DND-41 (cell line): ENCODE measurements at regions not wholly inside any gene's neighbourhood (a gene's known extent, or its start where the extent isn't known, plus 50 kb on each side); places are given as distances from the start of the nearest gene placed in this dataset.
A peak's percentile ranks its signal among the peaks of the same experiment; 100 is the strongest.

Experiments
- ATAC-seq: fragments of 200-7000 bp; cut with Tn5 transposase; 3 replicates; pipeline ENCODE4 v1.9.1; 2021; ENCODE audit warnings: low read depth; ENCODE audit not compliant: insufficient read depth
- DNase-seq: peaks from one replicate; pipeline ENCODE4 v3.0.0-alpha.2; 2020
- H2AFZ ChIP-seq: 2 replicates; pipeline ENCODE4 v1.6.0; 2012; ENCODE audit warnings: low read depth, low read length
- H3K27ac ChIP-seq: 2 replicates; pipeline ENCODE4 v1.5.1; 2012; ENCODE audit warnings: low read length, inconsistent platforms
- H3K27me3 ChIP-seq: fragments of 200-600 bp; sonication (generic); 2 replicates; pipeline ENCODE4 v1.6.0; 2012; ENCODE audit warnings: low read length, mild to moderate bottlenecking, inconsistent platforms; ENCODE audit not compliant: insufficient read depth, poor library complexity
- H3K36me3 ChIP-seq: 2 replicates; pipeline ENCODE4 v1.5.1; 2012; ENCODE audit warnings: low read length, inconsistent platforms; ENCODE audit not compliant: insufficient read depth
- H3K4me1 ChIP-seq: 2 replicates; pipeline ENCODE4 v1.5.1; 2012; ENCODE audit warnings: mild to moderate bottlenecking, low read length; ENCODE audit not compliant: insufficient read depth
- H3K4me2 ChIP-seq: 2 replicates; pipeline ENCODE4 v1.6.0; 2012; ENCODE audit warnings: mild to moderate bottlenecking, moderate library complexity, low read length, inconsistent platforms; ENCODE audit not compliant: insufficient read depth
- H3K4me3 ChIP-seq, 2 experiments: fragments of 200-600 bp in 1 of 2; shearing (Covaris generic) in 1 of 2; 2 replicates each; pipeline ENCODE4 v1.5.1; 2012 to 2016; ENCODE audit warnings: inconsistent platforms in 2 of 2, low read length in 2 of 2, mild to moderate bottlenecking in 2 of 2, low read depth in 1 of 2, moderate library complexity in 1 of 2
- H3K79me2 ChIP-seq: 2 replicates; pipeline ENCODE4 v1.6.0; 2012; ENCODE audit warnings: low read length, inconsistent platforms; ENCODE audit not compliant: insufficient read depth
- H3K9ac ChIP-seq: 2 replicates; pipeline ENCODE4 v1.6.0; 2012; ENCODE audit warnings: low read depth, mild to moderate bottlenecking, inconsistent platforms, low read length, moderate library complexity
- H3K9me3 ChIP-seq: 2 replicates; pipeline ENCODE4 v1.5.1; 2012; ENCODE audit warnings: low read length, moderate library complexity, mild to moderate bottlenecking, inconsistent platforms; ENCODE audit not compliant: insufficient read depth, severe bottlenecking
- H4K20me1 ChIP-seq: 2 replicates; pipeline ENCODE4 v1.6.0; 2012; ENCODE audit warnings: low read length; ENCODE audit not compliant: insufficient read depth
- EZH2 ChIP-seq: IDR thresholded peaks from 3 replicates; pipeline ENCODE4 v1.6.1; 2012; ENCODE audit warnings: borderline replicate concordance, low read depth, mild to moderate bottlenecking, moderate library complexity, low read length, inconsistent platforms; ENCODE audit not compliant: severe bottlenecking
- TF ChIP-seq, protein P1 (sequence below): IDR thresholded peaks from 2 replicates; pipeline ENCODE4 v1.5.1; 2012; ENCODE audit warnings: borderline replicate concordance, low read length, moderate library complexity, mild to moderate bottlenecking; ENCODE audit not compliant: poor library complexity, severe bottlenecking; ENCODE audit errors: extremely low read depth

DNA sequence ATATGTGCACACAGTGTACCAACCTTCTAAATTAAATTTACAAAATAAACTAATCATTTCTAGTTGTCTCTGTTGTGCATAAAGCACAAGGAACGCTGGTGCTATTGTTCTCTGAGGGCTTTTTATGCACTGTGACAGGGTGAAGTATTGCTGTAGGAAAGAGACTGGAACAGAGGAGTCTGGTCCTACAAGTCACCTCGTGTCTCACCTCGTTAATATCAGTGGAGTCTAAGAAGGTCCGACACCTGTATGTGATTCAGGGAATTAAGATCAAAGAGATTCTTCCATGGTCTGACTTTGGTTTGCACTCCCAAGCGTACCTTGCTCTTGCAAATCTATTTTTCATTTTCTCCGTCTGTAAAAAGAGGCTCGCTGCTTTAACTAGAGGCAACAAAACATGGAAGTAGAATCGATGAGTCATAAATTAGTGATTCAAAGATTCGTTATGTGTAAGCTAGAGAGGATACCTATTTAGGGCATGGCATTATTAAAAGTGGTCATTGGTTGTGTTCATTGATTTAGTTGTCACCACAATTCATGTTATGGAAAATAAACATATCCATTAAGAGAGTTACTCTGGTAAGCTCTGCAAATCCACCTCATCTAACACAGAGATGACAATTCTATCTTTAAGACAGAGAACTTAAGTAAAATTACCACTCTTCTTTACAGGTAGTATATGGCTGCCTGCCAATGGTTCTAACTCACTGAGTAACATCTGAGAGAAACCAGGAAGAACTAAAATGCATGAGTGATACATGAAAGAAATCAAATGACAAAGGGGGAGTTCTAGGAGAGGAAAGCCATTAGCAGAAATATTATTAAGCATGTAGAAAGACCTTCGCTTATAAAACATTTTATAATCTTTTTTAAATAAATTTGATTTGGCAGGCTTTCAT, 219.4 kb upstream of the GBE1 start:
- Histone ChIP-seq H3K36me3 (no peaks in the 10 kb centered on the region), H4K20me1 (no peaks in the 10 kb centered on the region), H3K27ac (no peak overlapping the region), H3K4me3 (no peak overlapping the region), H3K9ac (no peak overlapping the region), H3K9me3 (no peaks in the 10 kb centered on the region), H3K4me1 (no peaks in the 10 kb centered on the region), H3K79me2 (no peaks in the 10 kb centered on the region), H3K27me3 (no peaks in the 10 kb centered on the region), H3K4me2 (no peak overlapping the region), H2AFZ (no peak overlapping the region)
- TF ChIP-seq, protein P1, sequence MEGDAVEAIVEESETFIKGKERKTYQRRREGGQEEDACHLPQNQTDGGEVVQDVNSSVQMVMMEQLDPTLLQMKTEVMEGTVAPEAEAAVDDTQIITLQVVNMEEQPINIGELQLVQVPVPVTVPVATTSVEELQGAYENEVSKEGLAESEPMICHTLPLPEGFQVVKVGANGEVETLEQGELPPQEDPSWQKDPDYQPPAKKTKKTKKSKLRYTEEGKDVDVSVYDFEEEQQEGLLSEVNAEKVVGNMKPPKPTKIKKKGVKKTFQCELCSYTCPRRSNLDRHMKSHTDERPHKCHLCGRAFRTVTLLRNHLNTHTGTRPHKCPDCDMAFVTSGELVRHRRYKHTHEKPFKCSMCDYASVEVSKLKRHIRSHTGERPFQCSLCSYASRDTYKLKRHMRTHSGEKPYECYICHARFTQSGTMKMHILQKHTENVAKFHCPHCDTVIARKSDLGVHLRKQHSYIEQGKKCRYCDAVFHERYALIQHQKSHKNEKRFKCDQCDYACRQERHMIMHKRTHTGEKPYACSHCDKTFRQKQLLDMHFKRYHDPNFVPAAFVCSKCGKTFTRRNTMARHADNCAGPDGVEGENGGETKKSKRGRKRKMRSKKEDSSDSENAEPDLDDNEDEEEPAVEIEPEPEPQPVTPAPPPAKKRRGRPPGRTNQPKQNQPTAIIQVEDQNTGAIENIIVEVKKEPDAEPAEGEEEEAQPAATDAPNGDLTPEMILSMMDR, result no peak
- TF ChIP-seq EZH2, result no peak
- DNase-seq (no peak), ATAC-seq (no peak)

DNA sequence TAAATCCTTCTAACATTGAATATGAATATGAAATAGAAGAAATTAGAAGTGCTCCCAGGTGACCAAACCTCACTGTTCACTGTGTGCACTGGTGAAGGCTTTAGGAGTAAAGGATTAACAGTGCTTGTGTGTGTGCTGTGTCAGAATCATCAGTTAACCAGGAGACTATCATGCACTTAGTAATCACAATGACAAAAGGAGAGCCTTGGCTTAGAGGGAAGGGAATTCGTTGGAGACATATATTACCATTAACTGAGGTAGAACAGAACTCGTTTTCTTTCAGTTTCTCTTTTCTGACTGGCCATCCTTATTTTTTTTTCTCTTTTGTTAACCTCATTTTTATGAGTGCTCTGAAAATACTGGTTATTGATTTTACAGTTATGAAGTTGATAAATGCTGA, 213.3 kb upstream of the GBE1 start:
- TF ChIP-seq EZH2, result no peak
- TF ChIP-seq, protein P1, result no peak
- Histone ChIP-seq H4K20me1 (no peaks in the 10 kb centered on the region), H3K4me2 (no peak overlapping the region), H2AFZ (peak overlapping the region; percentile 51; the same call in 1 of the 2 replicates), H3K4me3 (no peak overlapping the region), H3K4me1 (no peaks in the 10 kb centered on the region), H3K79me2 (no peaks in the 10 kb centered on the region), H3K27me3 (no peaks in the 10 kb centered on the region), H3K9me3 (peaks cover 4% of the 10 kb centered on the region), H3K27ac (no peak overlapping the region), H3K36me3 (no peaks in the 10 kb centered on the region), H3K9ac (no peak overlapping the region)
- no peak for DNase-seq
- peak; percentile 27; the same call in 1 of the 3 replicates for ATAC-seq

DNA sequence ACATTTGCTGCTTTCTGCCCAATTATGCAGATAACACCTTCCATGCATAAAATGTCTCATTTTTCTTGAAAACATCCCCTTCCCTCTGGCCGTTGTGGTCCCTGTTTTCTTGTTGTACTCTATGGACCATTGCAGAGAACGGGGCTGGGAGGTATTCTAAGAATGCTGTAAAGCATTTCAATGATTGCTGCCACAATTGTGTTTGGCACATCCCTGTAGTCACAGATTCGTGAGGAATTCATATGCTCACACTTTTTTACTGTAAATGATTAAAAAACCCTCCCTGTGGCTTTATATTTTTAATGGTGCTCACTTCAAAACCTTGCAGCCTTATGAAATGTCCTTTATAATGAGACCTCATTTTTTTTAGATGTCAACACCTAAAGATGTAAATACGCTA, 207.2 kb upstream of the GBE1 start:
- Histone ChIP-seq H3K27ac (no peak overlapping the region), H3K27me3 (no peaks in the 10 kb centered on the region), H3K9ac (no peak overlapping the region), H3K36me3 (no peaks in the 10 kb centered on the region), H3K4me3 (no peak overlapping the region), H2AFZ (no peak overlapping the region), H3K4me2 (no peak overlapping the region), H3K9me3 (peaks cover 4% of the 10 kb centered on the region), H4K20me1 (no peaks in the 10 kb centered on the region), H3K4me1 (no peaks in the 10 kb centered on the region), H3K79me2 (no peaks in the 10 kb centered on the region)
- DNase-seq (no peak), ATAC-seq (no peak)
- no peak for TF ChIP-seq EZH2
- TF ChIP-seq, protein P1, result no peak
